HG03135 (cell line): ENCODE measurements at regions not wholly inside any gene's neighbourhood (a gene's known extent, or its start where the extent isn't known, plus 50 kb on each side); places are given as distances from the start of the nearest gene placed in this dataset.

ENCODE experiments used
- ATAC-seq: cut with Tn5 transposase; IDR thresholded peaks from one replicate; pipeline ENCODE4 v1.9.1; 2021; ENCODE audit warnings: mild to moderate bottlenecking, moderate library complexity; ENCODE audit not compliant: unreplicated experiment

GRCh38 chr2:16323126-16323520 is 342.5 kb downstream of the CYRIA start:
- ATAC-seq = no peak

- ATAC-seq = no peak
These were observed 343.1 kb downstream of the CYRIA start for GRCh38 chr2:16322308-16323125.

GRCh38 chr2:16321872-16322271 is 343.8 kb downstream of the CYRIA start:
- no peak for ATAC-seq

GRCh38 chr2:16321256-16321655 is 344.4 kb downstream of the CYRIA start:
- ATAC-seq = no peak

- no peak for ATAC-seq
These were observed 344.9 kb downstream of the CYRIA start for GRCh38 chr2:16320716-16321115.

GRCh38 chr2:16319551-16320121 is 346.0 kb downstream of the CYRIA start:
- ATAC-seq = no peak

GRCh38 chr2:16318474-16319195 is 347.0 kb downstream of the CYRIA start:
- ATAC-seq = no peak

GRCh38 chr2:16318051-16318450 is 347.6 kb downstream of the CYRIA start:
- no peak for ATAC-seq

GRCh38 chr2:16317211-16317830 is 348.3 kb downstream of the CYRIA start:
- ATAC-seq = no peak

- no peak for ATAC-seq
These were observed 349.0 kb downstream of the CYRIA start for GRCh38 chr2:16316456-16317210.

- no peak for ATAC-seq
These were observed 349.7 kb downstream of the CYRIA start for GRCh38 chr2:16315908-16316307.

GRCh38 chr2:16315458-16315835 is 350.2 kb downstream of the CYRIA start:
- no peak for ATAC-seq

- ATAC-seq = no peak
These were observed 350.8 kb downstream of the CYRIA start for GRCh38 chr2:16314691-16315457.

GRCh38 chr2:16314001-16314400 is 351.6 kb downstream of the CYRIA start:
- no peak for ATAC-seq

- ATAC-seq = no peak
These were observed 352.2 kb downstream of the CYRIA start for GRCh38 chr2:16313235-16313975.

- no peak for ATAC-seq
These were observed 352.9 kb downstream of the CYRIA start for GRCh38 chr2:16312771-16313170.

- no peak for ATAC-seq
These were observed 353.9 kb downstream of the CYRIA start for GRCh38 chr2:16311521-16312440.

- no peak for ATAC-seq
These were observed 356.8 kb downstream of the CYRIA start for GRCh38 chr2:16308816-16309215.
